CD4-positive, alpha-beta T cell treated with Interleukin-12 subunit alpha and Interleukin-12 subunit beta, for 1 hour (primary cell): ENCODE measurements at regions not wholly inside any gene's neighbourhood (a gene's known extent, or its start where the extent isn't known, plus 50 kb on each side); places are given as distances from the start of the nearest gene placed in this dataset.
"Not testable (repeated sequence)": the region's sequence is repeated elsewhere in the genome, so short reads cannot be mapped to it uniquely, and the experiment has no call there.

Experiments
- DNase-seq: peaks from one replicate; pipeline ENCODE4 v3.0.0-alpha.2; 2020

DNA sequence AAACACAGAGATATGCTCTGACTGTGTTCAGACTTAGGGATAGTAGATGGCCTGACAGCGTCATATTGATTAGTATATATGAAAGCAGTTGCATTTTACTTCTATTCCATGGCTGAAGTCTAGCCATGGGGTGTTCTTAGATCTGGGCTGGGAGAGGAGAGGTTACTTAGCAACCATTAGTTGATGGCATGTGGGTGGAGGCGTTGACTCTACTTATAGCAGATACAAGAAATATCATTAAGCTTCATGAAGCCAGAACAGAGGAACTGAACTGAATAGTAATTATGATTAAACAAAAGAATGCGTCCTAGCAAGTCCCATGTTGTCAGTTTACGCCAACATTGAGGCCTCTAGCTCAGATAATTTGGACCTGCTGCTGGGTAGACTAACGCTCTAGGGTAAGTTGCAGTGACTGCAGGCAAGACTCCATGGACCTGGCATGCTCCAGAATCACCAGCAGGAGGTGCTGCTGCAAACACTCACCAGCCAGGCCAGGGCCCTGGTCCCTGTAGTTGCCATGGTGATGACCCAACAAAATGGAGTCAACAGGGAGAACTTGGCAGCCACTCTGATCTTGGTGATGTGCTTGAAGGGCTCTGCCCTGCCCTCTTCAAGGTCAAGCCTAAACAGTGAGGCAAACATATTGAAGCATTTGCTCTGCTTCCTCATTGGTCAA is 477.3 kb downstream of the PREX1 start:
- no peak for DNase-seq

DNA sequence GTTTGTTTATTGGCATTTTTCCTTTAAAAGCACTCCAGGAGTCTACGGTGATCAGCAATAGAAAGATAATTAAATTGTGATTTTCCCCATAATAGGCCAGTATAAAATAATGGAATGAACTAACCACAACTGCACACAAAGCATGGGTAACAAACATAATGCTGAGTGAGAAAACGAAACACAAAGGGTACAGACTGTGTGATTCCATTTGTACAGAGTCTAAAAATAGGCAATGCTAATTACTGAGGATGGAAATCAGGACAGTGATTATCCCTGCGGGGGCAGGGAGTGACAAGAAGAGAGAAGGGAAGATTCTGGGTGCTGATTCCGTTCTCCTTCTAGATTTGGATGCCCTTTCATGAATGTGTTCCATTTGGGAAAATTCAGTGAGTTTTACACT is 478.1 kb downstream of the PREX1 start:
- no peak for DNase-seq

DNA sequence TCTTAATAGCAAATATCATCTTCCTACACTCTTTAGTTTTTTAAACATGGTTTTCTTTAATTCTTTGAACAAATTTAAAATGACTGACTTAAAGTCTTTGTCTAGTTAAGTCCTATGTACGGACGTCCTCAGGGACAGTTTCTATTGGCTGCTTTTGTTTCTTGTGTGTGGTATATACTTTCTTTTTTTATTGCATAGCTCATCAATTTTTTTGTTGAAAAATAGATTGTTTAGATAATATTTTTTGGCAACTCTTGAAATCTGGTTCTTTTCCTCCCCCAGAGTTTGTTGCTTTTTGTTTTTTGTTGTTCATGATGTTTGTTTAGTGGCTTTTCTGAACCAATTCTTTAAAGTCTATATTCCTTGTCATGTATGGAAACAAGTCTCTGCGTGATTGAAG is 479.8 kb downstream of the PREX1 start:
- no peak for DNase-seq

DNA sequence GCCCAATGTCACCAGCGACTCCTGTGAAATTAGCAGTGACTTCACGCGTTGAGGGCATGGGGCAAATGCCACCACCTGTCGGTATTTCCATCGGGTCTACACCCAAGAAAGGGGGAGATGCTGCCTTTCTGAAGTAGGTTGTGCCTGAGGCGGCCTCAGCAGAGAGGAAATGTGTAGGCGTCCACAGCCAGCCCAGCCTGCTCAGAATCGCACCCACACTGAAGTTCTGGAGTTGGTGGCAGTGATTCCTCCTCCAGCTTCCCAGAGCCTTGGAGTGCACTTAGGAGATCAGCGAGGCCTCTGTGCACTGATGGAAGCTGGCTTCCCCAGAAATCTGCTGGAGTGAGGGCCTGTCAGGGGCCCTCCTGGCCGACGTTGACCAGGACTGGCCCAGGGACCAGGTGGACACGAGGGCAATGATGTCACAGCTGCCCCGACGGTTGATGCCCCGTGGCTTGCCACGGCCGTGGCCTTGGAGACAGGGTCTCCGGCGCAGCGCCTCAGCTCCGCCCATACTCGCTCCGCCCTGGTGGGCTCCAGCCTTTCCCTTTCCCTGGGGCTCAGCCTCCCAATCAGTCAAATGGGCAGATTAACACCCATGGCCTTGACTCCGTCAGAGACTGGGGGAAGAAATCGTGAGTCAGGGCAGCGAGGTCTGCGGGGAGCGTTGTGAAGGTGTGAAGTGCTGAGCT is 484.8 kb downstream of the PREX1 start:
- DNase-seq = no peak

DNA sequence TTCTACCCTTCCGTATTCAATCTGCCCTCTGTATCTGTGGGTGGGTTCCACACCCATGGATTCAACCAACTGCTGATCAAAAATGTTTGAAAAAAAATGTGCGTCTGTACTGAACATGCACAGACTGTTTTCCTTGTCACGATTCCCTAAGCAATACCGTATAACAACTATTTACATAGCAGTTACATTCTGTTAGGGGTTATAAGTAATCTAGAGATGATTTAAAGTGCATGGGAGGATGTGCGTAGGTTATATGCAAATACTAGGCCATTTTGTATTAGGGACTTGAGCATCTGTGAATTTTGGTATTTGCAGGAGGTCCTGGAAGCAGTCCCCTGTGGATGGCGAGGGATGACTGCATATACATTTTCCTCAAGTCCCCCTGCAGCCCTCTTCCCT is 486.9 kb downstream of the PREX1 start:
- no peak for DNase-seq

DNA sequence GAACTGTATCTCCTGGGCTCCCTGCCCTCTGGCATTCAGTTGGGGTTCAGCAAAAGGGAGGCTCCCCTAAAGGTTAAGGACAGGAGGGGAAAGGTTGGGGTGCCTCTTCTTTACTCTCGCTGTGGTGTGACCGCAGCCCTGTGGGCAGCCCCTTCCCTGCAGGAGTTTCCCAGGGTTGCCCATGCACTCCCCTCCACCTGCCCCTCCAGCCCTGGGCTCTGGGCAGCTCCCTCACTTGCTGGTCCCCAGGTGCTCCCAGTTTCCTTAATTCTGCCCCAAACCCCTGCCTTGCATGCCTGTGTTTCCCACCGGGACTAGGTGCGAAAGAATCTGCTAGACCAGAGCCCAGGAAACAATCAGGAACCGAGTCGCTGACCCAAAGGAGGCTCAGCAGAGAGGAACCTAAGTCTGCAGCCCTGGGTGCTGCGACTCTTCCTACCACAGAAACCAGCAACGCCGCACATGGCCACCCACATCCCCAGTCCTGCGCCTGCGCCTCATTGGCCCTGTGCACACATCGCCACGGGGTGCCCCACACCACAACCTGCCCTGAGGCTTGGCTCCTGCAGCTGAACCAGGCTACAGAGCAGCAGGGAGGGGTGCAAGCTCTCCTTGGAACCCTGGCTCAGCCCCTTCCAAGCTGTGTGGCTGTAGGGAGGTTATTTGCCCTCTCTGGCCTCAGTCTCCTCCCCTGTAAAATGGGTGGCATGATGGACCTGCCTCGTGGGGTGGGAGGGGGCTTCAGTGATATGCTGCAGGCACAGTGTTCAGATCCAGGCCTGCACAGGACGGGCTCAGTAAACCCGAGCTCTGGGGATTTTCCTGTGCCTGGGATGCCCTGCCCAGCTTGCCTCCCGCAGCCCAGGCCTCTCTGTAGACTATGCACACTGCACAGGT is 487.6 kb downstream of the PREX1 start:
- DNase-seq = no peak

DNA sequence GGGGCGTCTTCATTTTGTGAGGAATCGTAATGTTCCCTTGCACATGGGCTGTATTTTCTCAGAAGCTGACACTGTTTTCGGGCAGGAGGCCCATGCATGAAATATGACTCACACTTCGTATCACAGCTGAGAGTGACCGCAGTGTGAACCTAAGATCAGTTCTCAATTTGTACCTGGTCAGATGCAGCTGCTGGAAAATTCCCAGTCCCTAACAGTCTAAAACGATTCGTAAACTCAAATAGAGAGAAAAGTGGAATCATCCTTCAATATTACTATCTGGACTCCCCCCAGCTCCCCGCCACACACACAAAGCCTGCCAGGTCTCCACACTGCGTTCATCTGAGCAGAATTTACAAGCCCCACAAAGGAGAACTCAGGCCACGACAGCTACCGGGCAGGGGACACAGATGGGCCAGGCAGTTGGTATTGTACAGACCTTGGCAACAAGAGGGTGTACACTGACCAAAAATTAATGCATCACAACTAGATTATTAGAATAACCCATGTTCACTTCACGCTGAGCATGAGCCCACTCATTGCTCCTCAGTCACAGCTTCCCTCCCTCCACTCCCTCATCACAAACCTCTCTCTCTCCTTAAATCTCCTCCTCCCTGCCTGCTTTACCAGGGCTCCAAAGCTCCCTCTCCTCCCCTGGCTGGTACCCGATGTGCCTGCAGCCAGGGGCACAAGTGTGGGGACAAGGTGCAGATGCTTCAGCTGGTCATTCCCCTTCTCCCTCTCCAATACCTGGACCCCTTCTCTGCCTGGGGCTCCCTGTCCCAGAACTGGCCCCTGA is 488.4 kb downstream of the PREX1 start:
- DNase-seq = no peak

DNA sequence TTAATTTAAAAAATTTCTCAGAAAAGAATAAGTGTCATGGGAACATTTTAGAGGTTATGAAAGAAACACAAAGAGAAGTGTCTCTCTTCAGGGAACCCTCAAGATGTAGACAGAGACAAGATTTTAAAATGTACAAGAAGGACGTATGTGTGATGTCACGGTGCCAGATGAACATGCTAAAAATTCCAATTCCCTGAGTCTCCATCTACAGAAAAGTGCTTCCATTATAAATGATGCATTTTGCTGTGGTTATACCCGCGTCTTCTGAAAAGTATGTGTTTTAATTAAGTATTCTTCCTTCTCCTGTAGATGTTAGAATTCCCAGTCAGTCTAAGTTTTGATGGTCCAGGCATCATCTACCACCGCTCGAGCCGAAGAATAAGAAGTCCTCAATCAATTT is 489.1 kb downstream of the PREX1 start:
- no peak for DNase-seq

DNA sequence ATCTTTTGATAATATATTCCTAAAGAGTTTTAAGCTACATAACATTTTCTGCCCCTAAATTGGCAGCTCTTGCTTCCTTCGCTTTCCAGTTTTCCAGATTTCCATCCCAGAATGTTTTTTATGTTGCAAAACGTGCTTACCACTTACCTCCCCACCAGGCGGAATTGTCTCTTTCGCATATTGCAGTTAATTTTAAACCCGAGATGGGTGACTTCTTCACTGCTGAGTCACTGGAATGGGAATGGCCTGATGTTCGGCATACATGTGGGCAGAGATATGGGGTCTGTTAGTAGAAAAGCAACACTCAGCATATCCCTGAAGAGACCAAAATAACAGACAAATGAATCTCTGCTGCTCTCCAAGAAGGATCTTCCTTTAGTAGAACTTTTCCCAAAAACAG is 491.2 kb downstream of the PREX1 start:
- no peak for DNase-seq

DNA sequence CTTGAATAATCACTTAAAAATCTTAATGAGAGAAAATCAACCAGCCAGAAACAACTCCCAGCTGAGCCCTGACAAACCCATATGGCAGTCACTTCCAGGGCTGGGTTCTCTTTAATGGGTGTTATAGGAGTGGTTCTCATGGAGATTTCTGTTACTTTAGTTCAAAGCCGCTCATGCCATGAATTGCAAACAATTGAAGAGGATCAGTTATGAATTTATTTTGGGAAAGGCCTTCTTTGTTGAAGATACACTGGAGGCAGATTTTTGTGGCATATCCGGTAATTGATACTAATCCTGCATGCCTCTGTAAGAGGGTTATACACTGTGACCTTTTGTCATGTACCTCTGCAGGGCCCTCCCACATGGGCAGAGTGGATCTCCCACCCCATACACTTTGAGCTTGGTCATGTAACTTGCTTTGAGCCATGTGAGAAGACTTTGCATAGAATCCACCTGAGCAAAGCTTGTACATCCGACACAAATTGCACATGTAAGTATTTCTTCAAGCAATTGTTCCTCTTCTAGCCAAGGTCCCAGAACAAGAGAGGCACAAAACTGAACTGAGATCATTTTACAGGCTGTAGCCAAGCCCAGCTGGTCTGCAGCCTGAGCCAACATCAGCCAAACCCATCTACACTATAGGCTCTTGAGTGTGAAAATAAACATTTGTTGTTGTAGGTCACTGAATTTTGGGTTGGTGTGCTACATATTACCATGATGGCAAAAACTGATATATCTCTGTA is 492.3 kb downstream of the PREX1 start:
- DNase-seq = no peak

DNA sequence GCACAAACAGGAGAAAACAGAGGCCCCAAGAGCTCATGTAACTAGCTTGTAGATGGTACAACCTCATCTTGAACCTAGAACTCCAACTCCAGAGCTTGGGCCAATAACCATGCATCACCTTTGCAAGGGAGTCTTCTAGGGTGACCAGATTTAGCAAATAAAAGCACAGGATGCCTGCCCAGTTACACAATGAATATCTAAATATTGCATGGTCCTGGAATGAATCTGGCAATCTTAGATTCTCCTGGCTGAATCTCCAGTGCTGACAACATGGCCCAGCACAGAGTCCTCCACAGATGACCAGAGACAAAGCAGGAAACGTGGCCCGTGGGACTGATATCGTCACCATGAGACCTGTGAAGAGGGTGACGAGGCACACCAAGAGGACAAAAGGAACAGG is 494.1 kb downstream of the PREX1 start:
- no peak for DNase-seq

DNA sequence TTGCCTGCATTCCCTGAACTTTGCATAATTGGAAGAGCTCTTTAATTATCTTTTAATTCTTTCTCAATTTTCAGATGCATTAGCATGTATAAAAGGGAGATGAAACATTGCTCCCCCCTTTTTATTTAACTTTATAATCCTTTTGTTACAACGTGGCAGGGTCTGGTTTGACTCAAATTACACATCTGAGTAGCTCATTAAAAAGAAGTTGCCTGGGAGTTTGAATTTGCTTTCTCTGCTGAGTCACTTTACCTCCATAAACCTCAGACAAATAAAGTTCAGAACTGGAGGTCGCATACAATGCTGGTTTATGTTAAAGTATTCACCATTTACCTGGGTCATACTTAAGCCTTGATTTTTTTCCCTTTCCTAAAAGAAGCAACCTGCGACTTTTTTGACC is 495.2 kb downstream of the PREX1 start:
- DNase-seq = no peak

DNA sequence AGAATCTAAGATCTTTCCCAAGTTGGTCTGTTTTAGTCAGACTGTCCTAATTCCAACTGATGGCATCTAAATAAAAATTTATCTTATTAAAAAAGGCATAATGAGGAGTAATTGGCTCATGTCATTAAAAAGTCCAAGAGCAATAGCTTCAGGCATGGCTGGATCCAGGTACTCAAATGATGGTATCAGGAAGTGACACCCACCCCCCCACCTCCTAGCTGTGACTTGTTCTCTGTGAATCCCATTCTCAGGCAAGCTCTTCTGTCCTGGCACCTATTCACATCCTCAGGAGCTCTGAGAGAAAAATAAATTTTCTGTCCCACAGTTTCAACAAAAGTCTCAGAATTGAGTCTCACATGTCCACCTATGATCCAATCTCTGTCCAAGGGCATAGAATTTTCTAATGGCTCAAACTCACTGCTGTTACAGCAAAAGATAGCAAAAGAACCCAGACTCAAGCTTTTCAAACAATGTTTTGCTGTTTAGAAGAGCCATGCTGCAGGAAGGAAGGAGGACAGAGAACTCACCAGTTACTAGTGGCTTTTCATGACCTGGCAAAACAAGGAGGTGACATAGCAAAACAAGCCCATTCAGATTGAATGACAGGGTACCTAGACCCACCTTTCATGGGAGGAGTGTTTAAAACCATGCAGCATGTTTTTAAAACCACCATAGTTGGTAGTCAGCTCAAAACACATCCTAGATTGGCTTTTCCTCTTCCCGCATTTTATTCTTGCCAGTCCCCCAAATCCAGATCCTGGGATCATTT is 496.1 kb downstream of the PREX1 start:
- no peak for DNase-seq

DNA sequence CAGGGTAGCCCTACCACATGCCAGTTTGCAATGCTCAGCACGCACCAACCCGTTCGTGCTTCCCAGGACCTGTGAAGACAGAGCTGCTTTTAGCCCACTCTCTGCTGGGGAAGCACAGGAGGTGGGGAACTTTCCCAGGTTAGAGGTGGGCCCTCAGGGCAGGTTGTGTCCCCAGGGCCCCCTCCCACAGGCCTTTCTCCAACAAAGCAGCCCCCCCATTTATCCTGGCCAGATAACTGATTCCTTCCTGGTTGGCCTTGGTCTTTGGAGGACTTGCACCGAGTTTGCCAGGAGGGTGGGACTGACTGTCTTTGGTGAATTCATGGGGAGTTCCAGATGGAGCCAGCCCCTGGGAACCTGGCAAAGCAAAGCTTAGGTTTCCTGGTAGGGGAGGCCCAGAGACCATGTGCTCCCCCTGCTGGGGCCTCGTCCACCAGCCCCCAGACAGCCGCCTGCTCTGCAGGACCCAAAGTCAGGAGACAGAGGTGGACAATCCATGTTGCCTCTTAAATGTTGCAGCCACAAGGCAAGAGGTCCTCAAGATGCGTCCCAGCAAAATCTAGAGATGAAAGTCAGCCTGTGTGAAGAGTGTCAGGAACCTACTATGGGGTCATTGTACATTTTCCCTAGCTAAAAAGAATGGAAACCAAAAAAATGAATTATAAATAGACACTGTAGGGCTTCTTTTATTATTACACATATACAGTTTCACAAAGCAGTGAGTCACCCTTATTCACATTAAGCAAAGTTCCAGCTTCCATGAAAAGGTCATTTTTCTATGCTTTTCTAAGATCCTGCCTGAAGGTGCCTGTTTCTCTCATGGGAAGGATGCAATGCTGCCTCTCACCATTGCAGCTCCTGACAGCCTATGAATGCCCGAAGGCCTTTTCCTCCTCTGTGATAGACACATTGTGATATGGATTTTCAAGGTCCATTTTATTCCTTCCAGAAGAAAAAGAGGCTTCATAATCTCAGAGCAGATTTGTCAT is 497.8 kb downstream of the PREX1 start:
- DNase-seq = no peak

DNA sequence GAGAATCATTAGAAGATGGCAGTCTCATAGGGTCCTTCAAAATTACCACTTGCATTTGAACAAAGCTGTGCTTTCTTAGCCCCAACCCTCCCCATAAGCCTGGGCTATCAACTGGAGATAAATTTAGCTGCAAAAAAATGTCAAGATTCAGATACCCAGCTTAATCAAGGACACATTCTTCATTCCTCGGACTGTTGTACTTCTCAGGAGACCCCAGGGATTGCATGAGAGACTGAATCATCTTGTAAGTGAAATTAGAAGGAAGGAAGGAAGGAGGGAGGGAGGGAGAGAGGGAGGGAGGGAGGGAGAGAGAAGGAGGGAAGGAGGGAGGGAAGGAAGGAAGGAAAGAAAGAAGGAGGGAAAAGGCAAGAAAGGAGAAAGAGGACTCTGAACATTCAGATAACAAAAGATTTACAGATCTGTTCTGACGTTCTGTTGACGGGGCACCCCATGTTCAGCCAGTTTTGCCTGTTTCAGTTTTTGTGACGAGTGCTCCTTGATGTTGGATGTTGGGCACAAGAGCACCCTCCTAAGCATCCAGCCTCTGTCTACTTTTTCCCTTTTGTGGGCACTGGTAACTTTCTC is 498.7 kb downstream of the PREX1 start:
- DNase-seq = no peak

DNA sequence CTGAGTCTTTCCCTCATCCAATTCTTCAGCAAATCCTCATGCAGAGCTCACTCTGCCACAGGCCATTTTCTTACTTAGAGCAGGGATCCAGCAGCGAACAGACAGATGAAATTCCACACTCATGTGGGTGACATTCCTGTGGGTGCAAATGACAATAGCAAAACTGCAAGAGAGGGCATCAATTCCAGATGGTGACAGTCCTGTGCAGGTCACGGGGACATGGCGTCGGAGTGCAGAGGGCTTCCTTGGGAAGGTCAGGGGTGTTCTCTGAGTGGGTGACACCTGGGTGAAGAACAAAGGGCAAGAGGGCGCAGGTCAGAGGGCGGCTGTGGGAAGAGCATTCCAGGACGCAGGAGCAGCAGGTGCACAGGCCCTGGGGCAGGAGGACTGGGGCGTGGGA is 500.0 kb downstream of the PREX1 start:
- DNase-seq = not testable (repeated sequence)

DNA sequence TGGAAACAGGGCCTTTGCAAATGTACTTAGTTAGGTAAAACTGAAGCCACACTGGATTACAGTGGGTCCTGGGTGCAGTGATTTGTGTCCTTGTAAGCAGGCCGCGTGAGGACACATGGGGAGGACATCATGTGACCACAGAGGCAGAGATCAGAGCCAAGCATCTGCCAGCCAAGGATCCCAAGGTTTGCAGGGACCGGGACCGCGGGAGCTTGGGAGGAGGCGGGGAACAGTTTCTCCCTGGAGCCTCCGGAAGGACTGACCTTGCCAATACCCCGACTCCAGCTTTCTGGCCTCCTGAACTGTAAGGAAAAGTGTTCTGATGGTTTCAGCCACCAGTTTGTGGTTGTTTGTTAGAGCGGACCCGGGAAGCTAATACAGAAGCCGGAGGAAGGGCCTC is 500.9 kb downstream of the PREX1 start:
- no peak for DNase-seq

DNA sequence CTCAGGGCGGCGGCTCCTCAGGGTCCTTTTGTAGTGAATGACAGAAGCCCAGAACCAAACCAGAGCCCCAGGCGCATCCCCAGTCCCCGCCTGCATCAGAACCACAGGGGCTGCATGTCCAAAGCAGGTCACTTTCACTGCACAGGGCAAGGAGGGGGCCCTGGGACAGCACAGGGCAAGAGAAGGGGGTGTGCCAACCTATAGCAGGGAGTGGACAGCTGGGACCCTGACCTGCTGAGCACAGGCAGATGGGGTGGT is 501.4 kb downstream of the PREX1 start:
- DNase-seq = no peak

DNA sequence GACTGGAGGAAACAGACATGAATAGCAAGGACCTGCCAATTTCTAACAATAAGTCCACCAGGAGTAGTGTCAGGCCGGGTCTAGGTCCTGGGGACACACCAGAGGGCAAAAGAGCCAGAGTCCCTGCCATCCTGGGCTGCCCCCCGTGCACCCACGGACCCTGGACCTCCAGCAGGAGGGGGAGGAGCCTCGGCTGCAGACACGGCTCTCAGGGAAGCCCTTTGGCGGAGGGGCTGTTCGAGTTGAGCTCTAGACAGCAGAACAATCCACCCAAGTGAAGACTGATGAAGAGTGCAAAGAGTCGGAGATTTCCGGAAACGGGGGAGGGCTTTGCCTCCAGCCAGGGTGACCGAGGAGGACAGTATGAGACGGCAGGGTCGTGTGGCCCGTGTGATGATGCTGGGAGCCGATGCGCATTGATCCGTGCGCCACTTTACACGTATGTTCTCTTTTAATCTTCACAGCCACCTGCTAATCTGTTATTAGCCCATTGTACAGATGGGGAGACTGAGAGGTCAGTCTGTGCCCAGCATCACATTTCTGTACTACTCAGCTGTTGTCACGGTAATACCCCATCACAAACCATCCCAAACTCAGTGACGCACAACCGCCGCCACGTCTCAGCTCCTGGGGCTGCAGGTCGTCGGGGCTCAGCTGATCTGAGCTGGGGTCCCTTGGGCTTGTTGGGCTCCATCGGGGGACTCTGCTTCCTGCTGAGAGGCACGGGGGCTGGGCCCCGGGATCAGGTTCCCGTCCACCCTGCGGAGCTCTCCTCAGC is 502.0 kb downstream of the PREX1 start:
- no peak for DNase-seq
